Vagina (tissue), 2 donors: ENCODE measurements at regions not wholly inside any gene's neighbourhood (a gene's known extent, or its start where the extent isn't known, plus 50 kb on each side); places are given as distances from the start of the nearest gene placed in this dataset.

Source experiments
- DNase-seq, 2 donors: peaks; one replicate each; pipeline ENCODE4 v3.0.0-alpha.2; 2017; ENCODE audit errors: extremely low spot score in 2 of 2
- H3K27ac ChIP-seq: fragments of 200-600 bp; sonication (generic); one replicate; pipeline ENCODE4 v1.5.1; 2019
- H3K27me3 ChIP-seq: fragments of 200-600 bp; sonication (generic); one replicate; pipeline ENCODE4 v1.5.1; 2019
- H3K36me3 ChIP-seq, 2 donors: fragments of 200-600 bp; sonication (generic); one replicate each; pipeline ENCODE4 v1.5.1; 2017 to 2019
- H3K4me1 ChIP-seq: fragments of 200-600 bp; sonication (generic); one replicate; pipeline ENCODE4 v1.5.1; 2019
- H3K4me3 ChIP-seq, 2 donors: fragments of 200-600 bp; sonication (generic); 1 replicate in 1 of 2; 2 replicates in 1 of 2; pipeline ENCODE4 v1.5.1; 2016 to 2019
- H3K9me3 ChIP-seq: fragments of 200-600 bp; sonication (generic); one replicate; pipeline ENCODE4 v1.5.1; 2019
- POLR2A ChIP-seq, 2 donors: fragments of 450-650 bp; IDR thresholded peaks; one replicate each; pipeline ENCODE4 v1.6.1; 2017; ENCODE audit warnings: antibody characterized with exemption in 2 of 2, mild to moderate bottlenecking in 2 of 2, moderate library complexity in 2 of 2
- POLR2AphosphoS5 ChIP-seq, 2 donors: sonication (generic); formaldehyde crosslinking; IDR thresholded peaks; one replicate each; pipeline ENCODE4 v1.9.0; 2017; ENCODE audit warnings: antibody characterized with exemption in 2 of 2, mild to moderate bottlenecking in 2 of 2, low read depth in 1 of 2; ENCODE audit not compliant: insufficient read depth in 1 of 2
- intact Hi-C: fragments of 100-400 bp; cut with DNase I; formaldehyde crosslinking; loops from one replicate; pipeline ENCODE4 v1.15.1; 2023
- TF ChIP-seq, protein P1 (sequence below), 3 experiments: fragments of 450-650 bp in 2 of 3; fragments of 200-600 bp in 1 of 3; sonication (generic) in 1 of 3; IDR thresholded peaks; one replicate each; pipeline ENCODE4 v1.5.1; 2017 to 2019; ENCODE audit warnings: antibody characterized with exemption in 3 of 3, mild to moderate bottlenecking in 2 of 3, moderate library complexity in 2 of 3

GRCh38 chr1:5488448-5488847 lies 503.8 kb downstream of the NPHP4 start:
- no peak overlapping the region for H3K4me3 ChIP-seq
- H3K4me1 ChIP-seq = no peaks in the 10 kb centered on the region
- no peaks in the 10 kb centered on the region for H3K27me3 ChIP-seq
- no peak for TF ChIP-seq POLR2A (IDR thresholded peaks at IDR 0.05)
- TF ChIP-seq, protein P1, sequence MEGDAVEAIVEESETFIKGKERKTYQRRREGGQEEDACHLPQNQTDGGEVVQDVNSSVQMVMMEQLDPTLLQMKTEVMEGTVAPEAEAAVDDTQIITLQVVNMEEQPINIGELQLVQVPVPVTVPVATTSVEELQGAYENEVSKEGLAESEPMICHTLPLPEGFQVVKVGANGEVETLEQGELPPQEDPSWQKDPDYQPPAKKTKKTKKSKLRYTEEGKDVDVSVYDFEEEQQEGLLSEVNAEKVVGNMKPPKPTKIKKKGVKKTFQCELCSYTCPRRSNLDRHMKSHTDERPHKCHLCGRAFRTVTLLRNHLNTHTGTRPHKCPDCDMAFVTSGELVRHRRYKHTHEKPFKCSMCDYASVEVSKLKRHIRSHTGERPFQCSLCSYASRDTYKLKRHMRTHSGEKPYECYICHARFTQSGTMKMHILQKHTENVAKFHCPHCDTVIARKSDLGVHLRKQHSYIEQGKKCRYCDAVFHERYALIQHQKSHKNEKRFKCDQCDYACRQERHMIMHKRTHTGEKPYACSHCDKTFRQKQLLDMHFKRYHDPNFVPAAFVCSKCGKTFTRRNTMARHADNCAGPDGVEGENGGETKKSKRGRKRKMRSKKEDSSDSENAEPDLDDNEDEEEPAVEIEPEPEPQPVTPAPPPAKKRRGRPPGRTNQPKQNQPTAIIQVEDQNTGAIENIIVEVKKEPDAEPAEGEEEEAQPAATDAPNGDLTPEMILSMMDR (IDR thresholded peaks at IDR 0.05) = no peak
- TF ChIP-seq POLR2AphosphoS5 (IDR thresholded peaks at IDR 0.05; ENCODE audit: insufficient read depth in 1 of 2, low read depth in 1 of 2) = no peak
- no peak overlapping the region for H3K27ac ChIP-seq
- DNase-seq = no peak
- H3K36me3 ChIP-seq = no peaks in the 10 kb centered on the region
- H3K9me3 ChIP-seq = no peaks in the 10 kb centered on the region
- intact Hi-C loops = no loop called here

- H3K9me3 ChIP-seq = no peaks in the 10 kb centered on the region
- H3K27ac ChIP-seq = no peak overlapping the region
- TF ChIP-seq, protein P1 (IDR thresholded peaks at IDR 0.05) = no peak
- no peak for TF ChIP-seq POLR2A (IDR thresholded peaks at IDR 0.05)
- no peak for TF ChIP-seq POLR2AphosphoS5 (IDR thresholded peaks at IDR 0.05; ENCODE audit: insufficient read depth in 1 of 2, low read depth in 1 of 2)
- no peaks in the 10 kb centered on the region for H3K36me3 ChIP-seq
- H3K27me3 ChIP-seq = no peaks in the 10 kb centered on the region
- H3K4me3 ChIP-seq = no peak overlapping the region
- intact Hi-C loops = no loop called here
- no peaks in the 10 kb centered on the region for H3K4me1 ChIP-seq
- no peak for DNase-seq
Measured at GRCh38 chr1:5485968-5486696, 506.1 kb downstream of the NPHP4 start.

- intact Hi-C loops = no loop called here
- Histone ChIP-seq H3K27me3 (no peaks in the 10 kb centered on the region), H3K36me3 (no peaks in the 10 kb centered on the region), H3K9me3 (no peaks in the 10 kb centered on the region), H3K4me3 (no peak overlapping the region), H3K4me1 (no peaks in the 10 kb centered on the region), H3K27ac (no peak overlapping the region)
- DNase-seq = no peak
- TF ChIP-seq POLR2A (IDR thresholded peaks at IDR 0.05) (no peak), POLR2AphosphoS5 (IDR thresholded peaks at IDR 0.05; ENCODE audit: insufficient read depth in 1 of 2, low read depth in 1 of 2) (no peak)
- TF ChIP-seq, protein P1 (IDR thresholded peaks at IDR 0.05) = no peak
Measured at GRCh38 chr1:5485436-5485835, 506.8 kb downstream of the NPHP4 start.

DNA sequence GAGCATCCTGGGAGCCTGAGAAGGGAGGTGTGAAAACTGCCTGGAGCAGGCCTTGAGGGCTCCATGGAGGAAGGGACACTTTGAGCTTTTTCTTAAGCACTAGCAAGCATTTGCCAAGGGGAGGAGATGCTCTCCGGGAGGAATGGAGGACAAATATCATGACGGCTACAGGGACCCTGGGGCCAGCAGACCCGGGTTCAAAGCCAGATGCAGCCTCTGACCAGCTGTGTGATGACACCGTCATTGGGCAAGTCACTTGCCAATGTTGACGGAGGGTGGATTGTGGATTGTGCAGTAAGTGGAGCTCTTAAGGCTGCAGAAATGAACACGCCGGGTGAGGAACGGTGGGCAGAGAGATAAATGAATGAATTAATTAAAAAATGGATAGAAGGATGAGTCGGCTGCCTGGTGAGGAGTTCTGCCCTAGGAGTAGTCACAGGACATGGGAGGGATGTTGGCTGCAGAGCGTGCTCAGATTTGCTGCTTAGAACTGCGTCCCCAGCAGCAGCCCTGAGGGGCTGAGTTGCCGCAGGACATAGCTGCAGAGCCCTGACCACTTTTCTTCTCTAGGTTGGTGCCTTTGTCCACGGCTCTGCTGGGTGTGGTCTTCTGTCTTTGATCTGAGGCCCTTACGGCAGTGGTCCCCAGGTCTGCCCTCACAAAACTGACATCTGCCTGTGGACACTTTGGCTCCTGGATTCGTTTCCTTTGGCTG lies 507.6 kb downstream of the NPHP4 start:
- no peaks in the 10 kb centered on the region for H3K27me3 ChIP-seq
- no peak for TF ChIP-seq POLR2AphosphoS5 (IDR thresholded peaks at IDR 0.05; ENCODE audit: insufficient read depth in 1 of 2, low read depth in 1 of 2)
- intact Hi-C loops = no loop called here
- H3K27ac ChIP-seq = no peak overlapping the region
- no peak for DNase-seq
- no peaks in the 10 kb centered on the region for H3K36me3 ChIP-seq
- no peaks in the 10 kb centered on the region for H3K4me1 ChIP-seq
- no peak overlapping the region for H3K4me3 ChIP-seq
- H3K9me3 ChIP-seq = no peaks in the 10 kb centered on the region

GRCh38 chr1:5481889-5482288 lies 510.3 kb downstream of the NPHP4 start:
- TF ChIP-seq POLR2AphosphoS5 (IDR thresholded peaks at IDR 0.05; ENCODE audit: insufficient read depth in 1 of 2, low read depth in 1 of 2) = no peak
- TF ChIP-seq, protein P1 (IDR thresholded peaks at IDR 0.05) = no peak
- no peak for TF ChIP-seq POLR2A (IDR thresholded peaks at IDR 0.05)
- intact Hi-C loops = no loop called here
- Histone ChIP-seq H3K36me3 (no peaks in the 10 kb centered on the region), H3K27ac (no peak overlapping the region), H3K4me1 (no peaks in the 10 kb centered on the region), H3K9me3 (no peaks in the 10 kb centered on the region), H3K4me3 (no peak overlapping the region), H3K27me3 (no peaks in the 10 kb centered on the region)
- DNase-seq = no peak
